ENCODE measurements at regions not wholly inside any gene's neighbourhood (a gene's known extent, or its start where the extent isn't known, plus 50 kb on each side); places are given as distances from the start of the nearest gene placed in this dataset.

DNA sequence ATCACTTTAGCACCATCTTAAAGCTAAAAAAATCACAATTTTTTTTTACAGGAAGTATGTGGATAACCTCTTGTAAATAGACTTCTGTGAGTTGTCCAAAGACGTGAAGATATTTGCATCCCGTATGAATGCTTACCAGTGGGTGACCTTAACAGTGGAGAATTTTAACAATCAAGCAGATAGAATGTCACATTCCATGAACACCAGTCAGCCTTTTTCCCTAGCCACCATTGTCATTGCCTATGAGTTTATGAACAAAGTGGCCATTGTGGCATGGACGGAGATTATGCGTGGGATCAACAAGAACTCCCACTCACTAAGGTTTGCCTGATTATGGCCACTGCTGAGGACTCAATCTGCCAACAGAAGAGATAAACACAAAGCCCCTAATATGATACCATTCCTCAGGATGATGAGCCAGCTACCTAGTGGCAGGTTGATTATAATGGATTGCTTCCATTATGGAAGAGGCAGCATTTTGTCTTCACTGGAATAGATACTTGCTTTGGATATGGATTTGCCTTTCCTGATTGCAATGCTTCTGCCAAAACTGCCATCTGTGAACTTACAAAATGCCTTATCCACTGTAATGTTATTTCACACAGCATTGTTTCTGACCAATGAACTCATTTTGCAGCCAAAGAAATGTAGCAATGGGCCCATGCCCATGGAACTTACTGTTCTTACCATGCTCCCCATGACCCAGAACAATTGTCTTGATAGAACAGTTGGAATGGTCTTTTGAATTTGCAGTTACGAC is 830.9 kb upstream of the NDST4 start:
- Mint-ChIP-seq H3K4me1 (ENCODE audit: low read depth) (no peaks in the 10 kb centered on the region), H3K36me3 (ENCODE audit: low read depth) (no peaks in the 10 kb centered on the region), H3K27me3 (ENCODE audit: insufficient read depth) (no peaks in the 10 kb centered on the region), H3K27ac (no peak overlapping the region), H3K4me3 (no peak overlapping the region), H3K9me3 (peaks cover 23% of the 10 kb centered on the region)
- TF ChIP-seq, protein P1, sequence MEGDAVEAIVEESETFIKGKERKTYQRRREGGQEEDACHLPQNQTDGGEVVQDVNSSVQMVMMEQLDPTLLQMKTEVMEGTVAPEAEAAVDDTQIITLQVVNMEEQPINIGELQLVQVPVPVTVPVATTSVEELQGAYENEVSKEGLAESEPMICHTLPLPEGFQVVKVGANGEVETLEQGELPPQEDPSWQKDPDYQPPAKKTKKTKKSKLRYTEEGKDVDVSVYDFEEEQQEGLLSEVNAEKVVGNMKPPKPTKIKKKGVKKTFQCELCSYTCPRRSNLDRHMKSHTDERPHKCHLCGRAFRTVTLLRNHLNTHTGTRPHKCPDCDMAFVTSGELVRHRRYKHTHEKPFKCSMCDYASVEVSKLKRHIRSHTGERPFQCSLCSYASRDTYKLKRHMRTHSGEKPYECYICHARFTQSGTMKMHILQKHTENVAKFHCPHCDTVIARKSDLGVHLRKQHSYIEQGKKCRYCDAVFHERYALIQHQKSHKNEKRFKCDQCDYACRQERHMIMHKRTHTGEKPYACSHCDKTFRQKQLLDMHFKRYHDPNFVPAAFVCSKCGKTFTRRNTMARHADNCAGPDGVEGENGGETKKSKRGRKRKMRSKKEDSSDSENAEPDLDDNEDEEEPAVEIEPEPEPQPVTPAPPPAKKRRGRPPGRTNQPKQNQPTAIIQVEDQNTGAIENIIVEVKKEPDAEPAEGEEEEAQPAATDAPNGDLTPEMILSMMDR (IDR thresholded peaks at IDR 0.05), result no peak
- DNase-seq, result no peak

GRCh38 chr4:115938764-115939443 is 825.5 kb upstream of the NDST4 start:
- TF ChIP-seq, protein P1 (IDR thresholded peaks at IDR 0.05), result no peak
- Mint-ChIP-seq H3K27ac (no peak overlapping the region), H3K36me3 (ENCODE audit: low read depth) (no peaks in the 10 kb centered on the region), H3K9me3 (peaks cover 8% of the 10 kb centered on the region), H3K4me1 (ENCODE audit: low read depth) (no peaks in the 10 kb centered on the region), H3K27me3 (ENCODE audit: insufficient read depth) (no peaks in the 10 kb centered on the region), H3K4me3 (no peak overlapping the region)
- no peak for DNase-seq

GRCh38 chr4:115929373-115929772 is 816.0 kb upstream of the NDST4 start:
- Mint-ChIP-seq H3K36me3 (ENCODE audit: low read depth) (no peaks in the 10 kb centered on the region), H3K4me1 (ENCODE audit: low read depth) (no peaks in the 10 kb centered on the region), H3K27ac (no peak overlapping the region), H3K27me3 (ENCODE audit: insufficient read depth) (no peaks in the 10 kb centered on the region), H3K4me3 (no peak overlapping the region), H3K9me3 (peaks cover 13% of the 10 kb centered on the region)
- DNase-seq, result no peak
- TF ChIP-seq, protein P1 (IDR thresholded peaks at IDR 0.05), result no peak

DNA sequence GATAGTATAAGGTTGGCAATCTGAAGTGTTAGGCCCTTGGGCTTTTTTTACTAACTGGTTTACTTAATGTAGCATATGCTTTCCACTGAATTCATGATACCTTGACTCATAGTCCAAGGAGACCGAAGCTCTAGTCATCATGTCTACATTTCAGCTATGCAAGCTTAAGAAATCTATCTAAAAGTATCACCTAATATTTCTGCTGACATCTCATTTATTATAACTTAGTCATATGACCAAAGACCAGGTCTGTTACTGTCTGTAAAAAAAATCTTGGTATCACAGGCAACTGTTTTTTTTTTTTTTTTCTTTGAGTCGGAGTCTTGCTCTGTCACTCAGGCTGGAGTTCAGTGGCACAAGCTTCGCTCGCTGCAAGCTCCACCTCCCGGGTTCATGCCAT is 814.0 kb upstream of the NDST4 start:
- no peaks in the 10 kb centered on the region for H3K4me1 Mint-ChIP-seq (ENCODE audit: low read depth)
- H3K36me3 Mint-ChIP-seq (ENCODE audit: low read depth), result no peaks in the 10 kb centered on the region
- no peak overlapping the region for H3K4me3 Mint-ChIP-seq
- no peak for DNase-seq
- H3K9me3 Mint-ChIP-seq, result peaks cover 13% of the 10 kb centered on the region
- TF ChIP-seq, protein P1 (IDR thresholded peaks at IDR 0.05), result no peak
- H3K27me3 Mint-ChIP-seq (ENCODE audit: insufficient read depth), result no peaks in the 10 kb centered on the region
- H3K27ac Mint-ChIP-seq, result no peak overlapping the region

DNA sequence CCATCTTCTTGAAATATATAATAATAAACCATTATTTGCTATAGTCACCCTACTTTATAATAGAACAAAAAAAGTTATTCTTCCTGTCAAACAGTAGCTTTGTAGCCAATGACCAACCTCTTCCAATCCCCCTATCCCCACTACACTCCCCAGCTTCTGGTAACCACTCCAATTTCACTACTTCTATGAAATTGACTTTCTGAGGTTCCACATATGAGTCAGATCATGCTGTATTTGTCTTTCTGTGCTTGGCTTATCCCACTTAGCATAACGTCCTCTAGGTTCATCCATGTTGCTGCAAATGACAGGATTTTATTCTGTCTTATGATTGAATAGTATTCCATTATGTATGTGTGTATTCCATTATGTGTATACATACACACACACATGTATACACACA is 809.7 kb upstream of the NDST4 start:
- no peak overlapping the region for H3K27ac Mint-ChIP-seq

More for the DNA sequence above, 809.7 kb upstream of the NDST4 start:
- Mint-ChIP-seq H3K9me3 (peaks cover 22% of the 10 kb centered on the region), H3K4me3 (no peak overlapping the region), H3K4me1 (ENCODE audit: low read depth) (no peaks in the 10 kb centered on the region), H3K27me3 (ENCODE audit: insufficient read depth) (no peaks in the 10 kb centered on the region), H3K36me3 (ENCODE audit: low read depth) (no peaks in the 10 kb centered on the region)
- TF ChIP-seq, protein P1 (IDR thresholded peaks at IDR 0.05), result no peak
- DNase-seq, result no peak

Data from HFFc6 (cell line).